GM23338 (cell line): ENCODE measurements at regions not wholly inside any gene's neighbourhood (a gene's known extent, or its start where the extent isn't known, plus 50 kb on each side); places are given as distances from the start of the nearest gene placed in this dataset.

ENCODE experiments used
- ATAC-seq: fragments of 200-7000 bp; cut with Tn5 transposase; 3 replicates; pipeline ENCODE4 v1.9.1; 2020
- DNase-seq: peaks from one replicate; pipeline ENCODE4 v3.0.0-alpha.2; 2015; ENCODE audit warnings: low spot score
- H2AFZ ChIP-seq: fragments of 200-600 bp; sonication (generic); 2 replicates; pipeline ENCODE4 v1.8.0; 2016; ENCODE audit warnings: antibody characterized with exemption, mild to moderate bottlenecking, moderate library complexity
- H3F3A ChIP-seq: fragments of 200-600 bp; sonication (generic); replicated peaks from 2 replicates; pipeline ENCODE4 v1.8.0; 2017; ENCODE audit warnings: antibody characterized with exemption, mixed run types, low read depth
- H3K27ac ChIP-seq: fragments of 200-600 bp; sonication (generic); 2 replicates; pipeline ENCODE4 v1.6.1; 2016; ENCODE audit warnings: low read depth
- H3K27me3 ChIP-seq: fragments of 200-600 bp; sonication (generic); 2 replicates; pipeline ENCODE4 v1.8.0; 2016; ENCODE audit warnings: mild to moderate bottlenecking, mixed run types, moderate library complexity; ENCODE audit not compliant: insufficient read depth
- H3K36me3 ChIP-seq: fragments of 200-600 bp; sonication (generic); 2 replicates; pipeline ENCODE4 v1.8.0; 2016; ENCODE audit warnings: mild to moderate bottlenecking; ENCODE audit not compliant: insufficient read depth
- H3K4me1 ChIP-seq: fragments of 200-600 bp; sonication (generic); 2 replicates; pipeline ENCODE4 v1.8.0; 2016; ENCODE audit warnings: mild to moderate bottlenecking, moderate library complexity; ENCODE audit not compliant: insufficient read depth
- H3K4me2 ChIP-seq: fragments of 200-600 bp; sonication (generic); 2 replicates; pipeline ENCODE4 v1.7.1; 2017; ENCODE audit warnings: mixed run types
- H3K4me3 ChIP-seq: fragments of 200-600 bp; sonication (generic); 2 replicates; pipeline ENCODE4 v1.6.1; 2016; ENCODE audit warnings: mixed run types
- H3K79me2 ChIP-seq: fragments of 200-600 bp; sonication (generic); replicated peaks from 2 replicates; pipeline ENCODE4 v1.8.0; 2017; ENCODE audit warnings: mild to moderate bottlenecking; ENCODE audit not compliant: insufficient read depth
- H3K9me2 ChIP-seq: fragments of 200-600 bp; sonication (generic); 2 replicates; pipeline ENCODE4 v1.8.0; 2017; ENCODE audit not compliant: insufficient read depth
- H4K20me1 ChIP-seq: fragments of 200-600 bp; sonication (generic); replicated peaks from 2 replicates; pipeline ENCODE4 v1.8.0; 2017; ENCODE audit warnings: mild to moderate bottlenecking; ENCODE audit not compliant: insufficient read depth
- H3K27ac Mint-ChIP-seq: 2 replicates; pipeline ENCODE4 v1.8.0; 2020; ENCODE audit warnings: inconsistent platforms, mild to moderate bottlenecking, moderate library complexity, mixed read lengths
- H3K27me3 Mint-ChIP-seq: 3 replicates; pipeline ENCODE4 v1.8.0; 2022; ENCODE audit warnings: low read depth, mild to moderate bottlenecking, moderate library complexity, mixed read lengths, inconsistent platforms; ENCODE audit not compliant: insufficient read depth, poor library complexity
- H3K36me3 Mint-ChIP-seq: 3 replicates; pipeline ENCODE4 v1.8.0; 2021; ENCODE audit warnings: low read depth, mild to moderate bottlenecking, inconsistent platforms, moderate library complexity, mixed read lengths
- H3K4me1 Mint-ChIP-seq: 3 replicates; pipeline ENCODE4 v1.8.0; 2020; ENCODE audit warnings: mild to moderate bottlenecking, inconsistent platforms, mixed read lengths
- H3K4me3 Mint-ChIP-seq: 3 replicates; pipeline ENCODE4 v1.8.0; 2021; ENCODE audit warnings: moderate library complexity, mild to moderate bottlenecking, inconsistent platforms, mixed read lengths
- H3K9me3 Mint-ChIP-seq: 3 replicates; pipeline ENCODE4 v1.8.0; 2020; ENCODE audit warnings: moderate library complexity, mild to moderate bottlenecking, inconsistent platforms, mixed read lengths
- CREB1 ChIP-seq: fragments of 250-450 bp; sonication (Bioruptor Pico); IDR thresholded peaks from 2 replicates; pipeline ENCODE4 v1.5.0; 2020; ENCODE audit warnings: low read depth, mild to moderate bottlenecking, moderate library complexity
- EZH2phosphoT487 ChIP-seq: fragments of 200-600 bp; sonication (generic); IDR thresholded peaks from one replicate; pipeline ENCODE4 v1.8.1; 2018; ENCODE audit warnings: antibody characterized with exemption; ENCODE audit not compliant: unreplicated experiment
- NANOG ChIP-seq: IDR thresholded peaks from 2 replicates; pipeline ENCODE4 v1.6.1; 2016; ENCODE audit warnings: antibody characterized with exemption, borderline replicate concordance
- STAT1 ChIP-seq: IDR thresholded peaks from one replicate; pipeline ENCODE4 v1.6.1; 2016; ENCODE audit warnings: antibody characterized with exemption; ENCODE audit not compliant: unreplicated experiment
- ZNF114 ChIP-seq: fragments of 250-450 bp; sonication (Bioruptor Pico); IDR thresholded peaks from 2 replicates; pipeline ENCODE4 v1.5.0; 2020; ENCODE audit warnings: mild to moderate bottlenecking, moderate library complexity
- ZNF331 ChIP-seq: fragments of 250-450 bp; sonication (Bioruptor Pico); IDR thresholded peaks from 2 replicates; pipeline ENCODE4 v1.5.0; 2020; ENCODE audit warnings: low read depth, mild to moderate bottlenecking, moderate library complexity
- ZNF462 ChIP-seq: fragments of 250-450 bp; sonication (Bioruptor Pico); IDR thresholded peaks from 2 replicates; pipeline ENCODE4 v1.5.0; 2020; ENCODE audit warnings: mild to moderate bottlenecking, moderate library complexity
- TF ChIP-seq, protein P1 (sequence below), 2 experiments: fragments of 200-600 bp in 1 of 2; sonication (generic) in 1 of 2; conservative IDR thresholded peaks; 2 replicates each; pipeline versions ENCODE4 v1.5.1 to v1.6.1; 2016 to 2017; ENCODE audit warnings: antibody characterized with exemption in 2 of 2, low read depth in 2 of 2, mild to moderate bottlenecking in 2 of 2, moderate library complexity in 1 of 2

DNA sequence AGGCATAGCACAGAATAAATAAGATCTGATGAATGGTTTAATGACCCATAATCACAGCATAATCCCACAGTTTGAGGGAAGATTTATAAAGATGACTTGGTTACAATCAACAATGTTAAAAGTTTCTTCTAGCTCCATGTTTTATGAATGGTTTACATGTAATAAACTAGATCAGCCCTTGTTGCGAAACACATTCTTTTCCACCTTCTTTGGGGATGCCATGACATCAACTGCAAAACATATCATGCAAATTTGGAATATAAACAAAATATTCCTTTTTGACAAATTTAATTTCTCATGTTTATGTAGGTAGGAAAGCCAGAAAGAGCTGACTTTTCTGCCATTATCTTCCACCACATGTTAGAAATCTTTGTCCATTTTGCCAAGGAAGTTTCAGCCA is 979.5 kb downstream of the MAT2B start:
- Histone ChIP-seq H4K20me1 (no peaks in the 10 kb centered on the region), H2AFZ (no peak overlapping the region), H3F3A (no peaks in the 10 kb centered on the region), H3K4me2 (no peak overlapping the region), H3K79me2 (no peaks in the 10 kb centered on the region), H3K27ac (no peak overlapping the region), H3K4me1 (no peaks in the 10 kb centered on the region), H3K27me3 (no peaks in the 10 kb centered on the region), H3K4me3 (no peak overlapping the region), H3K9me2 (no peaks in the 10 kb centered on the region), H3K36me3 (no peaks in the 10 kb centered on the region)
- Mint-ChIP-seq H3K4me1 (no peaks in the 10 kb centered on the region), H3K9me3 (no peaks in the 10 kb centered on the region; the same call in 2 of the 3 replicates), H3K27me3 (no peaks in the 10 kb centered on the region), H3K36me3 (no peaks in the 10 kb centered on the region), H3K27ac (no peak overlapping the region), H3K4me3 (no peak overlapping the region)
- DNase-seq (no peak), ATAC-seq (no peak)
- TF ChIP-seq EZH2phosphoT487 (no peak), ZNF462 (CRISPR knock-in tag) (no peak), STAT1 (no peak), ZNF331 (CRISPR knock-in tag) (no peak), ZNF114 (no peak), CREB1 (CRISPR knock-in tag) (no peak), NANOG (no peak)
- TF ChIP-seq, protein P1, sequence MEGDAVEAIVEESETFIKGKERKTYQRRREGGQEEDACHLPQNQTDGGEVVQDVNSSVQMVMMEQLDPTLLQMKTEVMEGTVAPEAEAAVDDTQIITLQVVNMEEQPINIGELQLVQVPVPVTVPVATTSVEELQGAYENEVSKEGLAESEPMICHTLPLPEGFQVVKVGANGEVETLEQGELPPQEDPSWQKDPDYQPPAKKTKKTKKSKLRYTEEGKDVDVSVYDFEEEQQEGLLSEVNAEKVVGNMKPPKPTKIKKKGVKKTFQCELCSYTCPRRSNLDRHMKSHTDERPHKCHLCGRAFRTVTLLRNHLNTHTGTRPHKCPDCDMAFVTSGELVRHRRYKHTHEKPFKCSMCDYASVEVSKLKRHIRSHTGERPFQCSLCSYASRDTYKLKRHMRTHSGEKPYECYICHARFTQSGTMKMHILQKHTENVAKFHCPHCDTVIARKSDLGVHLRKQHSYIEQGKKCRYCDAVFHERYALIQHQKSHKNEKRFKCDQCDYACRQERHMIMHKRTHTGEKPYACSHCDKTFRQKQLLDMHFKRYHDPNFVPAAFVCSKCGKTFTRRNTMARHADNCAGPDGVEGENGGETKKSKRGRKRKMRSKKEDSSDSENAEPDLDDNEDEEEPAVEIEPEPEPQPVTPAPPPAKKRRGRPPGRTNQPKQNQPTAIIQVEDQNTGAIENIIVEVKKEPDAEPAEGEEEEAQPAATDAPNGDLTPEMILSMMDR (conservative IDR thresholded peaks at IDR 0.05; ENCODE audit: low read depth in 2 of 2), result no peak
